Activated naive CD8-positive, alpha-beta T cell treated with anti-CD3 and anti-CD28 coated beads, Interleukin-2, amount 50 U/mL, for 16 hours (primary cell): ENCODE measurements at regions not wholly inside any gene's neighbourhood (a gene's known extent, or its start where the extent isn't known, plus 50 kb on each side); places are given as distances from the start of the nearest gene placed in this dataset.

Experiments
- DNase-seq: peaks from one replicate; pipeline ENCODE4 v3.0.0-alpha.2; 2020; ENCODE audit warnings: low read depth, low spot score

DNA sequence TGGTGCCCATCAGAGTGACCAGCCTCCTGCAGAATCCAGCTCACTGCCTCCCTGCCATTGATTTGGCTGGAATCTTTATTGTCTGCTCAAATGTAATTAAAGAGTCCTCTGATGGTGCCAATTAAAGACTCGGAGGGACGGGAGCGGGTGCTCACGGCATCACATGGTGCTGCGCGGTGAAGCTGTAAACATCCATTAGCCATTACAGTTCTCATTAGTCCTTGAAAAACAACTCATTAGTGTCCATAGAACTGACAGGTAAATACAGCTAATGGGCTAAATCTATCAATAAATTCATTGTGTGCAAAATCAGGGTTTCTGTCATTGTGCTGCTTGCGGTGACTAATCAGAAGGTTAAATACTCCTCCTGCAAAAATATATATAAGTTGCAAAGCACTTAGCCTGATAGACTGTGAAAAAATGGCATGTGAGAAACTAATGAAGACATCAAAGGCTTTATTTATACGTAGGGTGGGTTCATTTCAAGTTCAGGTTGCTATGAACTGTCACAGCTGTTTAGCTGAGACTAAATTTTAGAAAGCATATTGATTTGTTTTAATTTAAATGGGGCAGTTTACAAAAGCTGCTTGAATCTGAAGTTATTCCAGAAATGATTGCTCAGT is 289.8 kb upstream of the POU3F1 start:
- DNase-seq: no peak

GRCh38 chr1:38334930-38335592 is 288.5 kb upstream of the POU3F1 start:
- DNase-seq: no peak

DNA sequence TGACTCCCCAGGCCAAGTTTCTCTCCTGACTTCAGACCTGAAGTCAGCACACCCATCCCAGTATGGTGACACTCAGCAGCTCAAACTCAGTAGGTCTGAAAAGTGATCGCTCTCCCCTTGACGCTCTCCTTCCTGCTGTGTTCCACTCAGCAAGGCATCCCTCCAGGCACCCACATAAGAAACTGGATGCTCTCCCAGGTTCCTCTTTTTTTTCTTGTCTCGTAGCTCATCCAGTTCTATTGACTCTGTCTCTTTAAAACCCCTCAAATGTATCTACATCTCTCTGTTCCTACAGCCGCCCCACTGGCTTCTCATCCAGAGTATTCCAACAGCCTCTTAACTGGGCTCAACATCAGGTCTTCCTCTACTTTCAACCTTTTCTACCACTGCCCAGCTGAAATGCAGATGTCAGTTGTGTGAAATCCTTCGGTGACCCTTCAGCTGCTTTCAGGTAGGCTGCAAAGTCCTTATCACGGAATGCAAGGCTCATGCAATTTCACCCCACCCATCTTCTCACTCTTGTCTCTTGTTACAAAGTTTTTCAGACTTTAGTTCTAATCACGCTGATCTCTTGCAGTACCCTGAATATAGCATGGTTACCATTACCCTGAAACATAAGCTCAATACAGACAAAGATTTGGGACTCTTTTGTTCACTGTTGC is 286.2 kb upstream of the POU3F1 start:
- no peak for DNase-seq

DNA sequence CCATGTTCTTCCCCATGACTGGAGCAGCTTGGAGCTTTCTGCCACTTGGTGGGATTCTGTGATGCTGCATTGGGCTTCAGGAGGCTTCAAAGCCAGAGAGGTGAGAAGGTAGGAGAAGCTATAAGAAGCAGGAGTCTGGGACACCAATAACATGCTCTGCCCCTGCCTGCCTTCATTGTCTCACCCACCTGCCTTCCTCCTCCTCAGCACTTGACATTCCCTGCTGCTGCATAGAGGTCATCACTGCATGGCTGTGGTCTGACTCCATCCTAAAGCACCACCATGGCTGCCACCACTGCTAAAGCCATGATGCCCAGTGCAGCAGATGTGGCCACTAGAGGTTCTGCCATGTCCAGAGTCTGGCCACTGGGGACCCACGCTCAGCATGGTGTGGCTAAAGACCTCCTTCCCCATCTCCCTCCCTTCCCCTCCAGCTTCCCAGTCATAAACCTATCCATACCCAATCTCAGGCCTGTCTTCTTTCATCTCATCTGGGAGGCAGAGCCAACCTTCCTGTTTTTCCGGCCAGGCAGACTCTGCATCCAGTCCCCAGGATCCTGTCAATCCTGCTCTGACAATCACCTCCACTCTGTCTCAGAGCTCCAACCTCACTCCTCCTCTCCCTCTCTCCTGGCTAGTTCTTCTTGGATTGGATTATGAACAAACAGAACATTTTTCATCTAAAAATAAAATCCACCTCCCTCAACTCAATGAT is 285.1 kb upstream of the POU3F1 start:
- no peak for DNase-seq

DNA sequence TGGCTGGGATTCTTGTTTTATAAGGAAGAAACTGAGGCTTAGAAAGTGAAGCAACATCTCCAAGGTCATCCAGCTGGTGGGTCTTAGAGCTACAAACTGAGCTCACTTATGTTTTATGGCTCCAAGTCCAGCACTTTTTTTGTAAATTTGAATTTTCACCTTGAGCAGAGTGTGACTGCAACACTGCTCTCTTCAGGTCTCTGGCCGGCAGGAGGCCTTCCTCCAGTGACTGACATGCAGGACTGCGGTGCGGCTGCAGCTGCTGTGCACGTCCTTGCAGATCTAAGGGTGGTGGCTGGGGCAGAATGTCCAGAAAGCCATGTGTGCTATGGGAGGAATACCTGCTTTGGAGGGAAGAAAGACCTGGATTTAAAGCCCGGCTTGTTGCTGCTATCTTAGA is 284.2 kb upstream of the POU3F1 start:
- DNase-seq: no peak

DNA sequence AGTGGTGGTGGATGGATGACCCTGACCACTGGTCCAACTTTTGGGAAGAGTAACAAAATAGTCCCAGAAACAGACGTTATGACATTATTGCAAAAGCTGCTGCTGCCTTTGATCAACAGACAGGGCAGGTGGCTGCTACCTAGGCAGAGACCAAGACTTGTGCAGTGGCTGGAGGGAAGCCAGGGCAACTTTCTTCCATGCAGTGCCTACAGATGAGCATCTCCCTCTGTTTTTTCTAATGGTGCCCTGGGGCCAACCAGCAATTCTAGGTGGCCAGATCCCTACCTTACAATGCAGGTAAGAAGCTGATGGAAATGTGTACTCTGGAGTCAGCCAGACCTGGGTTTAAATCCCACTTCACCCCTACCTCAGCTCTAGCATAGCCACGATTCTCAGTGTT is 283.1 kb upstream of the POU3F1 start:
- DNase-seq: no peak

DNA sequence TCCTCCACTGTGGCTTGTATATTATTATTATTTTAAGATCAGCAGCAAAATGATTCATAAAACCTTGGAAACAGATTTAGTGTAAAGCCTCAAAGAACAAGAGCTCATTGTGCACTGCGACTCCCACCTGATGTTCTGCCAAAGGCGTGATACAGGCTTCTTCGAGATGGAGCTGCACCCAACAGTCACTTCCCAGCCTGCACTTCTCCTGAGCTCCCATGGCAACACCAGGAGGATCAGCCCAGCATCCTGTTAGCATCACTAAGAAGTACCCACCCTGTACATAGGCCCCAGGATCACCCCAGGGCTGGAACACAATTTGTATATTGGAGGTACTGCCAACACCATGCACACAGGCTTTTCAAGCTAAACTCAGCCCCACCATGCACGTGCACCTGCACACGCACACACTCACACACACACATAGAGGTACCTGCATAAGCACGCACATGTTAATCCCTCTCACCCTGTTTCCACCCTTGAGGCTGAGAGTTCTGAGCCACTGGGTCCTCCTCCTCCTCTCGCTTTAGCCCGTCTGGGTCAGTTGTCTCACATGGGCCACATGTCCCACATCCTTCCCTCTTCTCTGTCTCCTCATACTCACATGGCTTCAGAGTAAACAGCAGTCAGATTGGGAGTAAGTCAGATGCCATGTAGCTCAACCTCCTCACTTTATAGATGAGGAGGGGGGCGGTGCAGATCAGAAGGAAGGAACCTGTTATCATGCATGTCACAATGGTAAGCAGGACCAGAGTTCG is 281.9 kb upstream of the POU3F1 start:
- no peak for DNase-seq

DNA sequence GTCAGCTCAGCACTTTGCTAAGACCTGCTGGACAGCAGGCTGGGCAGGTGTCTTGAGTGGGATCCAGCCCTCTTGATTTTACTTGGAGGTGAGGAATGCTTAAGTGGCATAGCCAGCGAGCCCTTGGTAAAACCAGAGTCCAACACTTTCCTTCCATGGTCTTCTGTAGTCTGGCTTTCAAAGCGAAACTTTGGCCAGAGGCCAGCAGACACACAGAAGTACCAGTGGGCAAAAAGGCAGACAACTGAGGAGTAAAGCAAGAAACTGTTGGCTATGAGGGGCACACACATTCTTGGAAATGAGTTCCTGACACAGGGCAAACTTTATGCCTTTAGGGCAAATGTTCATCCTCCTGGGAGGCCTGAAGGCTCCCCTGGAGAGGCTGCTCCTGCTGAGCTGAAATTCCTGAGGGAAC is 281.0 kb upstream of the POU3F1 start:
- DNase-seq: no peak

DNA sequence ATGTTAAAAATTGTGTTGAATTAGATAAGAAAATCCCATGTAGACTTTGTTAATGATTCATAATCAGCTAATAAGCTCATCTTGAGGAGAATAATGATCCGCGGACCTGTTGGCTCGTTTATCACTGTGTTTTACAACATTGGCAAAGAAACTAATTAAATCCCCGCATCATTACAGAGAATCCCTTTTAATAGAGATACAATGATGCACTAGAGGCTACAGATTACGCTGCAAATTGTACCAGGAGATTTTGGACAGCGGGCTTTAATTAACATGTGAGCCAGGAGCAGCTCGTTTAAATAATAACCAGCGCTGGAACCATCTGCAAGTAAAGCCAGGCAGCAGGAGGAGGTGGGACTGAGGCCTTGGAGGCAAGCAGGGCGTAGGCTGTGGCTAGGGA is 280.3 kb upstream of the POU3F1 start:
- no peak for DNase-seq

- DNase-seq: no peak
These were observed 279.5 kb upstream of the POU3F1 start for GRCh38 chr1:38326135-38326534.

GRCh38 chr1:38312753-38313152 is 266.2 kb upstream of the POU3F1 start:
- DNase-seq: no peak

GRCh38 chr1:38310079-38310478 is 263.5 kb upstream of the POU3F1 start:
- DNase-seq: no peak

GRCh38 chr1:38308780-38309179 is 262.2 kb upstream of the POU3F1 start:
- DNase-seq: no peak

DNA sequence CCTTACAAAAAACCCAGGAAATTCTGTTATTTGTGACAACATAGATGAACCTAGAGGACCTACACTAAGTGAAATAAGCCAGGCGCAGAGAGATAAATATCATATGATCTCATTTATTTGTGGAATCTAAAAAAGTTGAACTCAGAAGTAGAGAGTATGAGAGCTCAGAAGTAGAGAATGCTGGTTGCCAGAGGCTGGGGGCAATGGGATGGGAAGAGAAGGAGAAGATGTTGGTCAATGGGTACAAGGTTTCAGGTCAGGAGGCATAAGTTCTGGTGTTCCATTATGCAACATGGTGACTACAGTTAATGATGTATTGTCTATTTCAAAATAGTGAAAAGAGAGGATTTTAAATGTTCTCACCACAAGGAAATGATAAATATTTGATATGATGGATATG is 259.1 kb upstream of the POU3F1 start:
- no peak for DNase-seq

DNA sequence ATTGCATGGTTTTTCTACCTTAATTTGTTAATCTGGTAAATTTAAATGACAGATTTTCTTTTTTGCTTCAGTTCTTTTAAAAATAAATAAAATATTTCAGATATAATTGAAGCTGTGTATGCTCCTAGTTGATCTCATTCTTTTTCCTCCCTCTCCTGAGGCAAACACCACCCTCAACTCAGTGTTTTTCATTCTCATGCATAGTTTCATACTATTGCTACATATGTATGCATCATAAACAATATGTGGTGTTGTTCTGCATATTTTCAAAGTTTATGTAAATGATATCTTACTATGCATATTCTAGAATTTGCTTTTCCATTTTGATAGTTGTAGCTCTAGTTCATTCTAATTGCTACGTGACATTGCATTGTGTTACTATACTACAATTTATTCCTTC is 257.2 kb upstream of the POU3F1 start:
- no peak for DNase-seq

- no peak for DNase-seq
These were observed 254.4 kb upstream of the POU3F1 start for GRCh38 chr1:38301040-38301439.

GRCh38 chr1:38300616-38301015 is 254.0 kb upstream of the POU3F1 start:
- DNase-seq: no peak

GRCh38 chr1:38297842-38298241 is 251.2 kb upstream of the POU3F1 start:
- DNase-seq: no peak

- no peak for DNase-seq
These were observed 250.7 kb upstream of the POU3F1 start for GRCh38 chr1:38297246-38297645.

GRCh38 chr1:38296047-38296446 is 249.5 kb upstream of the POU3F1 start:
- no peak for DNase-seq

DNA sequence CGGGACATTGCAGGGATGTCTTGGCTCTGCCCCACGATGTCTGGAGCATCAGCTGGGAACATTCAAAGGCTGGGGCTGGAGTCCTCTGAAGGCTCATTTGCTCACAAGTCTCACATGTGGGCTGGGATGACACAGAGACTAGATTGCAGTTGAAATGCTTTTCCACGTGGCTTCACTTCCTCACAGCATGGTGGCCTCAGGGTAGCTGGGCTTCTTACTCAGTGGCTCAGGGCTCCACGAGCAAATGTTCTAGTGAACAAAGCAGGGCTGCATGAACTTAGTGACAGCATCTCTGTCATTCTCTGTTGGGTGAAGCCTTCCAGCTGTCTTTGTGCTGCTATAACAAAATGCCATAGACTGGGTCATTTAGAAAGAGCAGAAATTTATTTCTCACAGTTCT is 247.0 kb upstream of the POU3F1 start:
- no peak for DNase-seq

DNA sequence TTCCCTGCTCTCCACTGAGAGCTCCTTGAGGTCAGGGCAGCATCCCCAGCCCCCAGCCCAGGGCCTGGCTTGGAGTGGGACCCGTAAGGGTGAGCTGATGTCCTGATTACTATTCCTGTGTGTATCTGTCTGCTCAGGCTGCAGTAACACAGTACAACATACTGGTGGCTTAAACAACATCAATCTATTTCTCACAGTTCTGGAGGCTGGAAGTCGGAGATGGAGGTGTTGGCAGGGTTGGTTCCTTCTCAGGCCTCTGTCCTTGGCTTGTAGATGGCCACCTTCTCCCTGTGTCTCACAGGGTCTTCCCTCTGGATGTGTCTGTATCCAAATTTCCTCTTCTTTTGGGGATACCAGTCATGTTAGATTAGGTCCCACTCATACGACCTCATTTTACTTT is 246.4 kb upstream of the POU3F1 start:
- DNase-seq: no peak
